Pancreas (tissue), 10 donors: ENCODE measurements at regions not wholly inside any gene's neighbourhood (a gene's known extent, or its start where the extent isn't known, plus 50 kb on each side); places are given as distances from the start of the nearest gene placed in this dataset.
A peak's percentile ranks its signal among the peaks of the same experiment; 100 is the strongest.

Experiments
- ATAC-seq, 4 donors: fragments of 200-7000 bp; cut with Tn5 transposase; one replicate each; pipeline versions ENCODE4 v1.8.0 to v1.9.1; 2020; ENCODE audit warnings: mild to moderate bottlenecking in 4 of 4, moderate library complexity in 4 of 4
- DNase-seq, 6 donors: peaks; one replicate each; pipeline ENCODE4 v3.0.0-alpha.2; 2020
- FAIRE-seq: peaks from 2 replicates; lab custom pipeline; 2012; peaks lifted over from hg19 to GRCh38; lab: Jason Lieb, UNC
- H3K27ac ChIP-seq, 4 donors: fragments of 200-600 bp; sonication (generic); 1 replicate in 3 of 4; 2 replicates in 1 of 4; pipeline versions ENCODE4 v1.5.0 to v1.8.0; 2020
- H3K27me3 ChIP-seq, 4 donors: fragments of 200-600 bp; one replicate each; pipeline ENCODE4 v1.8.0; 2021
- H3K36me3 ChIP-seq, 3 donors: fragments of 200-600 bp; sonication (generic) in 1 of 3; one replicate each; pipeline versions ENCODE4 v1.5.0 to v1.8.0; 2020 to 2021
- H3K4me1 ChIP-seq, 3 donors: fragments of 200-600 bp; one replicate each; pipeline ENCODE4 v1.8.0; 2021
- H3K4me3 ChIP-seq, 4 donors: fragments of 200-600 bp; sonication (generic) in 2 of 4; one replicate each; pipeline versions ENCODE4 v1.5.0 to v1.8.0; 2020 to 2021
- H3K9me3 ChIP-seq, 4 donors: fragments of 200-600 bp; one replicate each; pipeline ENCODE4 v1.8.0; 2021
- CTCF ChIP-seq, 4 donors: fragments of 200-600 bp; sonication (generic) in 3 of 4; IDR thresholded peaks; one replicate each; pipeline versions ENCODE4 v1.5.0 to v1.8.0; 2021; ENCODE audit warnings: antibody characterized with exemption in 4 of 4
- WGBS, 2 donors: extraction: QIAGEN DNeasy Blood & Tissue Kit; methylation state at CpG; one replicate each; pipeline ENCODE4 v1.1.7; 2013; 5-methylcytosine and 5-hydroxymethylcytosine counted together
- intact Hi-C, 3 donors: fragments of 100-400 bp; cut with DNase I; formaldehyde crosslinking; loops; one replicate each; pipeline versions ENCODE4 v1.11.1 to v1.14.2; 2022
- donor health status: healthy with polysubstance abuse.
- donor health status: DM: no; HTN: no; CAD: no; lungs with moderate emphysema.
- donor health status: DM: no; HTN: no; CAD: no.
- donor health status: control.
- donor health status: control.
- donor health status: Bipolar disorder and iron deficiency.
- donor health status: DM: yes; HTN: yes; CAD: no.
- donor health status: DM: no; HTN: no; CAD: no.
- donor health status: DM: no; HTN: no; CAD: no.
- donor health status: DM: yes; HTN: yes; CAD: no.

GRCh38 chr11:70732023-70732880 is 333.9 kb downstream of the CTTN start:
- TF ChIP-seq CTCF (IDR thresholded peaks at IDR 0.05), result no peak
- Histone ChIP-seq H3K27me3 (no peaks in the 10 kb centered on the region), H3K27ac (no peak overlapping the region), H3K9me3 (no peaks in the 10 kb centered on the region), H3K36me3 (no peaks in the 10 kb centered on the region), H3K4me3 (no peak overlapping the region), H3K4me1 (no peaks in the 10 kb centered on the region)
- ATAC-seq, result no peak
- WGBS, 2 donors, result 90 to 95% methylated on average over 13 to 14 of the region's 14 CpGs
- DNase-seq, result peak in 2 of 6 donors; percentile 35 to 36
- FAIRE-seq, result no peak
- intact Hi-C loops, result no loop called here

- DNase-seq, result peak in 1 of 6 donors; percentile 40
- no peak overlapping the region for H3K27ac ChIP-seq
- no peak for FAIRE-seq
- WGBS, 2 donors, result 92 to 95% methylated on average over 16 of the region's 16 CpGs
- H3K36me3 ChIP-seq, result no peaks in the 10 kb centered on the region
- H3K9me3 ChIP-seq, result no peaks in the 10 kb centered on the region
- intact Hi-C loops, result no loop called here
- no peak for TF ChIP-seq CTCF (IDR thresholded peaks at IDR 0.05)
- no peak overlapping the region for H3K4me3 ChIP-seq
- no peak for ATAC-seq
- no peaks in the 10 kb centered on the region for H3K4me1 ChIP-seq
- no peaks in the 10 kb centered on the region for H3K27me3 ChIP-seq
Observed at GRCh38 chr11:70732881-70733196, 334.5 kb downstream of the CTTN start.

- no peaks in the 10 kb centered on the region for H3K36me3 ChIP-seq
- TF ChIP-seq CTCF (IDR thresholded peaks at IDR 0.05), result no peak
- H3K4me3 ChIP-seq, result no peak overlapping the region
- no peaks in the 10 kb centered on the region for H3K9me3 ChIP-seq
- DNase-seq (peak in 1 of 6 donors; percentile 41), ATAC-seq (no peak), FAIRE-seq (no peak)
- WGBS, 2 donors, result 94% methylated on average over 21 of the region's 21 CpGs
- no peak overlapping the region for H3K27ac ChIP-seq
- H3K27me3 ChIP-seq, result no peaks in the 10 kb centered on the region
- intact Hi-C loops, result no loop called here
- H3K4me1 ChIP-seq, result no peaks in the 10 kb centered on the region
Observed at GRCh38 chr11:70733327-70734325, 335.3 kb downstream of the CTTN start.

GRCh38 chr11:70734379-70734778 is 336.1 kb downstream of the CTTN start:
- peak in 1 of 6 donors; percentile 24 for DNase-seq
- no peak overlapping the region for H3K27ac ChIP-seq
- no peak overlapping the region for H3K4me3 ChIP-seq
- H3K27me3 ChIP-seq, result no peaks in the 10 kb centered on the region
- intact Hi-C loops, result no loop called here
- 96 to 99% methylated on average over 8 of the region's 8 CpGs for WGBS, 2 donors
- no peaks in the 10 kb centered on the region for H3K9me3 ChIP-seq
- no peak for FAIRE-seq
- TF ChIP-seq CTCF (IDR thresholded peaks at IDR 0.05), result no peak
- no peaks in the 10 kb centered on the region for H3K36me3 ChIP-seq
- no peaks in the 10 kb centered on the region for H3K4me1 ChIP-seq
- no peak for ATAC-seq
